COLO668 (cell line): ENCODE measurements at regions not wholly inside any gene's neighbourhood (a gene's known extent, or its start where the extent isn't known, plus 50 kb on each side); places are given as distances from the start of the nearest gene placed in this dataset.
"Not testable (repeated sequence)": the region's sequence is repeated elsewhere in the genome, so short reads cannot be mapped to it uniquely, and the experiment has no call there.

ENCODE experiments used
- DNase-seq: peaks from one replicate; lab custom pipeline; 2025; ENCODE audit not compliant: unreplicated experiment; lab: John Stamatoyannopoulos, UW

GRCh38 chr9:135373820-135374219, 105.8 kb upstream of the PPP1R26 start:
- no peak for DNase-seq

GRCh38 chr9:135374591-135374990, 105.0 kb upstream of the PPP1R26 start:
- no peak for DNase-seq

GRCh38 chr9:135375001-135375400, 104.6 kb upstream of the PPP1R26 start:
- DNase-seq, result no peak

- DNase-seq, result no peak
These were observed 102.9 kb upstream of the PPP1R26 start for GRCh38 chr9:135376511-135377265.

DNA sequence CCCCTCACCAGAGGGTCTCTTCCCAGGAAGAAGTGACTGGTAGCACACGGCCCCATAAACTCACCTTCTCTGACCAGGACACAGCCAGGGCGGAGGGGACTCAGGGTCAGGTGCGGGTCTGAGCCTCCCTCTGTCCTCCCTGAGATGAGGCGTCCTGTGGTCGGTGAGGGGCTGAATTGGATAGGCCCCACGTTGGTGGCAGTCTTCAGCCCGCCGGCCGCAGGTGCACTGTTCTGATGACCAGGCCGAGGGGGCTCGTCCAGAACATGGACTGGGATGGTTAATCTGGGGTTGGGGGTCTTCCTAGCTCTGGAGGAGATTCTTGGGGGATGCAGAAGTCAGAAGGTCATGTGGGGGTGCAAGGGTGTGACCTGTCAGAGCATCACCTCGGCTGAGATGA, 102.2 kb upstream of the PPP1R26 start:
- no peak for DNase-seq

- no peak for DNase-seq
These were observed 100.8 kb upstream of the PPP1R26 start for GRCh38 chr9:135378751-135379150.

DNA sequence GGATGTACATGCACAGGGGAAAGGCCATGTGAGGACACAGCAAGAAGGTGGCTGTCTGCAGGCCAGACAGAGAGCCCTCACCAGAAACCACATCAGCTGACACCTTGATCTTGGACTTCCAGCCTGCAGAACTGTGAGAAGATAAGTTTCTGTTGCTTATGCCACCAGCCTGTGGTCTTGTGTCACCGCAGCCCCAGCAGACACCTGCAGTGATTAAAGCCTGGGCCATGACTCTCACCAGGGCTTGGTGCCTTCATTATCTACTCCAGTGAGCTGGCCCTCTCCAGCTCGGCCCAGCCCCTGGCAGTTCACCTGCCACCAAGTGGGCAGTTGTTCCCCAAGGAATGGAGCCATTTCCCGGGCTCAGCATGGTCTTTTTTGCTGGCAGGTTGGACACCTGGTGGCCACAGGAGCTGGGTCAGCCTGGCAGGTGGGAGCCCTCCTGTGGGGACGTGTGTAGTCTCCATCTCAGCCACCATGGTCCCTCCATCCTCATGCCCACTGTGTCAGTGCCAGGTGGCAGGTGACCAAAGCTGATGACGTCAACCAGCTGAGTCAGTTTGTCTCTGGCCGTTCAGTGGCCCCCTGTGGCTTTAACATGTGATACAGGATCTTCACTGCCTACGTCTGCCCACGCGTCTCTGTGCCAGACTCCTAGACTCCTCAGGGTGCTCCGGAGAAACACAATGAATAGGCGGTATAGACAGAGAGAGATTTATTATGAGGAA, 99.9 kb upstream of the PPP1R26 start:
- DNase-seq, result peak; percentile 12

- no peak for DNase-seq
These were observed 99.1 kb upstream of the PPP1R26 start for GRCh38 chr9:135380311-135380960.

DNA sequence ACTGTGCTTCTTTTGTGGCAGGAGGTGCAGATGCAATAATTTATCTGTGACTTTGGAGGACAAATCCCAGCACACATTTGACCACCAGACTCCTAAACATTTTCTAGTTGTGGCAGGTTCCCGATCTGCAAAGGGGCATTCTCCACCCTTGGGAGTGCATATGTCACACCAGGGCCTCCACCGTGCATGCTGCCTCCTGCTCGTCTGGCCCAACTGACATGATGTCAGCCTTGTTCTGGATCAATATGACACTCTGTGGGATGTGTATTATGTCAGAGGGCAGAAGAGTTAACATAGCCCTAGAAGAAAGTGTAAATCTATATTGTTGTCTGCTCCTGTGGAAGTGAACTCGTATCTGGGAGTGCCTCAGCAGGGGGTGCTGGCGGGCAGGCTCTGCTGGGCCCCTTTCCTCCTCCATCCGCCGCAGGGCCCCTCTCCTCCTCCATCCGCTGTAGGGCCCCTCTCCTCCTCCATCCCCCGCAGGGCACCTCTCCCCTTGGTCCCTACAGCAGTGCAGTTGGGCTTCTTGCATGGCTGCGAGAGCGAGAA, 97.7 kb upstream of the PPP1R26 start:
- DNase-seq, result no peak

GRCh38 chr9:135384226-135384625, 95.4 kb upstream of the PPP1R26 start:
- DNase-seq, result no peak

- DNase-seq, result not testable (repeated sequence)
These were observed 94.7 kb upstream of the PPP1R26 start for GRCh38 chr9:135384815-135385405.

GRCh38 chr9:135385793-135386192, 93.8 kb upstream of the PPP1R26 start:
- no peak for DNase-seq

GRCh38 chr9:135387976-135388375, 91.6 kb upstream of the PPP1R26 start:
- no peak for DNase-seq

GRCh38 chr9:135388530-135388929, 91.1 kb upstream of the PPP1R26 start:
- no peak for DNase-seq

GRCh38 chr9:135391759-135392158, 87.8 kb upstream of the PPP1R26 start:
- no peak for DNase-seq

GRCh38 chr9:135392511-135392910, 87.1 kb upstream of the PPP1R26 start:
- no peak for DNase-seq

DNA sequence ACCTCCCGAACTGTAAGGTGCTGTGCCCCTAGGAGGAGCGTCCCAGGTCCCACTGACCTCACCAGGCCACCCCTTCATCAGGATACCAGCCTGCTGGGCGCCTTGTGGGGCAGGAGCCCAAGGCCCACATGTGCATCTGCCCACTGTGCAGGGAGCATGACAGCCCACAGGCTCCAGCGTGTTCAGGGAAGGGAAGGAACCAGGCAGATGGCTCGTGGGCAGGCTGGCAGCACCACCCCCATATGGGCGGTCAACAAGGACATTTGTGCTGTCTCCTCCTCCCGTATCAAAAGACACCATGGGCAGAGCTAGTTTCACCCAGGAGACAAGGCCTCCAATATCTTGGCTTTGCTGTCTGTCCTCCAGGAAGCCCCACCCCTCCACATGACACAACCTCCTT, 85.5 kb upstream of the PPP1R26 start:
- DNase-seq, result no peak

DNA sequence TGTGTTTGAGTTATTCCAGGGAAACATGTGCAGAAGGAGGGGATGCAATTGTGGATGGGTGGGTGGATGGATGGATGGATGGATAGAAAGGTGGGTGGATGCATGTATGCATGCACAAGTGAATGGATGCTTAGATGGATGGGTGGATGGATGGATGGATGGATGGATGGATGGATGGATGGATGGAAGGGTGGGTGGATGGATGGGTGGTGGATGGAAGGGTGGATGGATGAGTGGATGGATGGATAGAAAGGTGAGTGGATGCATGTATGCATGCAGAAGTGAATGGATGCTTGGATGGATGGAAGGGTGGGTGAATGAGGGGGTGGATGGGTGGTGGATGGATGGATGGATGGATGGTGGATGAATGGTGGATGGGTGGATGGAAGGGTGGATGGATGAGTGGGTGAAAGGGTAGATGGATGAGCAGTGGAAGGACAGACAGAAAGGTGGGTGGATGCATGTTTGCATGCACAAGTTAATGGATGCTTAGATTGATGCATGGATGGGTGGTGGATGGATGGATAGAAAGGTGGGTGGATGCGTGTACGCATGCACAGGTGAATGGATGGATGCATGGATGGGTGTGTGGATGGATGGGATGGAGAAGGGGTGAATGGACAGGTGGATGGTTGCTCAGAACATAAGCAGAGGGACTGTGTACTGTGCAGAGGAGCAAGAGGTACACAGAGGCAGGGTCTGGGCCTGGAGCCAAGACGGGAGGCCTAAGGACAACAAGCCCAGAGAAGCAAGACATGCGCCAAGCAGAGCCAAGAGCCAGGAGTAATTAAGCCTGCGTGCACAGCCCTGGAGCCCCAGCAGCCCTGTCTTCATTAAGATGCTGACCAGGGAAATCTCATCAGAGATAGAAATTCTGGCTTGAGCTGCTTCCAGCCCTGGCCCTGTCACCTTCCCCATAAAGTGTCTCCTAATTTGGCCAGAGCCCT, 84.6 kb upstream of the PPP1R26 start:
- no peak for DNase-seq

DNA sequence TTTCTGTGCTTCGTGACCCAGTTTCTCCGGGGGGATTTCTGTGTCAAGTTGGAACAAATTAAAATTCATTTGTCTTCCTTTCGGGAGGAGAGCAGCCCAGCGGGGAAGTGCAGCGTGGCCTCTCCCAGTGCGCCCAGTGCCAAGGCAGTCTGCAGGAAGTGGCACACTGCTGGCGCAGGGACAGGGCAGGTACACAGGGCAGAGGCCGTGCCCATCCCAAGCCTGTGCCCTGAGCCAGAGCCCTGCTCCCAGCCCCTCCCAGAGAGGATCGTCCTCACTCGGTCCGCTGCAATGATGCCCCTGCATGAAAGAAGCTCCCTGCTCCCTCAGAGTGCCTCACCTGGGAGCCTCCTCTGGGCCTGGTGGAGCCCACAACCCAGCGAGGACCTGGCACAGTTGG, 82.4 kb upstream of the PPP1R26 start:
- DNase-seq, result no peak

- DNase-seq, result no peak
These were observed 80.5 kb upstream of the PPP1R26 start for GRCh38 chr9:135399000-135399649.
